Mesodermal cell (in vitro differentiated cells): ENCODE measurements at regions not wholly inside any gene's neighbourhood (a gene's known extent, or its start where the extent isn't known, plus 50 kb on each side); places are given as distances from the start of the nearest gene placed in this dataset.

Experiments used
- H3K27ac ChIP-seq: 2 replicates; pipeline ENCODE4 v1.7.0; 2013; ENCODE audit warnings: mild to moderate bottlenecking, low read depth, low read length, moderate library complexity; ENCODE audit not compliant: severe bottlenecking
- H3K36me3 ChIP-seq: 2 replicates; pipeline ENCODE4 v1.7.1; 2013; ENCODE audit warnings: mild to moderate bottlenecking, low read length, moderate library complexity; ENCODE audit not compliant: control insufficient read depth, insufficient read depth
- H3K4me1 ChIP-seq: one replicate; pipeline ENCODE4 v1.7.1; 2013; ENCODE audit warnings: mild to moderate bottlenecking, low read length; ENCODE audit not compliant: insufficient read depth, control insufficient read depth, poor library complexity, severe bottlenecking
- H3K4me3 ChIP-seq: 2 replicates; pipeline ENCODE4 v1.7.0; 2013; ENCODE audit warnings: low read length, control low read depth, mild to moderate bottlenecking; ENCODE audit not compliant: insufficient read depth, poor library complexity, severe bottlenecking; ENCODE audit errors: extremely low read depth
- H3K9me3 ChIP-seq: 2 replicates; pipeline ENCODE4 v1.7.1; 2013; ENCODE audit warnings: mild to moderate bottlenecking, low read length, moderate library complexity; ENCODE audit not compliant: control insufficient read depth
- WGBS, 2 experiments: methylation state at CpG; one replicate each; pipeline ENCODE4 v1.1.5; 2013; ENCODE audit warnings: missing lambda C conversion rate in 2 of 2; ENCODE audit not compliant: insufficient coverage in 2 of 2; 5-methylcytosine and 5-hydroxymethylcytosine counted together

GRCh38 chr5:28269978-28270377 is 1231.6 kb upstream of the CDH9 start:
- Histone ChIP-seq H3K9me3 (no peaks in the 10 kb centered on the region), H3K27ac (no peak overlapping the region)
- WGBS, 2 experiments = 90 to 96% methylated on average over 4 of the region's 5 CpGs

DNA sequence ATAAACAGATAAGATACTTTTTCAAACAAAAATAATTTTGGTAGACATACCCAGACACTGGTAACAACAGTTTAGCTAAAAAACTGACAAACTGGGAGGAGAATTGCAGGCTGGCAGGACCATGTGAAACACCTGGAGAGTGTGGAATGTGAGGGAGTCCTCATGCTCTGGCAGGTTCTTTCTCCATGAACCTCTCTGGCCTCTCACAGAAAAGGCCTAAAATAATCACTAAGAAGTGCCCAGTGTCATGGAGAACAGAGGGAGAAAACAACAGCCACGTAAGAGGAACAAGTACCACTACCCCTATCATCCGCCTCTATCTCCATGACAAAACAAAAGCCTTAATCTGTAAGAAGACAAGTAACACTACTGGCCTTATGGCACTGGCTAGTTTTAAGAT is 1227.5 kb upstream of the CDH9 start:
- Histone ChIP-seq H3K4me3 (no peak overlapping the region), H3K9me3 (no peaks in the 10 kb centered on the region), H3K27ac (no peak overlapping the region), H3K4me1 (no peaks in the 10 kb centered on the region), H3K36me3 (no peaks in the 10 kb centered on the region)
- WGBS, 2 experiments = no CpG with 5 or more reads among the region's 2 CpGs

More at GRCh38 chr5:28269978-28270377, 1231.6 kb upstream of the CDH9 start:
- Histone ChIP-seq H3K36me3 (no peaks in the 10 kb centered on the region), H3K4me3 (no peak overlapping the region), H3K4me1 (no peaks in the 10 kb centered on the region)

DNA sequence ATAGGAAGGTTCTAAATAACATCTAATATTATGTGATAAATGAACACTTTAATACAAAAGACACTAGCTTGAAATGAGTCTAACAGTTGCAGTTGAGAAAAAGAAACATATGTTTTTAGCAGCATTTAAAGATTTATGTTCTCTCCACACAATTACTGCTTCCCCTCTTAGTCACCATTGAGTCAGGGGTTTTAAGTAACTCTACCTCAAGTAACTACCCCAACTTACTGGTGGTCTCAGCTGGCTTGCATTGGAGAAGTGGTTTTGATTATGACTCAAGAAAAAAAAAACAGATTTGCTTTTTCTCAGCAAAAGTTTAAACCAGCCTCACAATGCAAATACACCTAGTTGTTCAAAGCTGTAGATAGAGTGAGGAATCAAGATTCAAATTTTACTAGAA is 1216.5 kb upstream of the CDH9 start:
- no peaks in the 10 kb centered on the region for H3K36me3 ChIP-seq

DNA sequence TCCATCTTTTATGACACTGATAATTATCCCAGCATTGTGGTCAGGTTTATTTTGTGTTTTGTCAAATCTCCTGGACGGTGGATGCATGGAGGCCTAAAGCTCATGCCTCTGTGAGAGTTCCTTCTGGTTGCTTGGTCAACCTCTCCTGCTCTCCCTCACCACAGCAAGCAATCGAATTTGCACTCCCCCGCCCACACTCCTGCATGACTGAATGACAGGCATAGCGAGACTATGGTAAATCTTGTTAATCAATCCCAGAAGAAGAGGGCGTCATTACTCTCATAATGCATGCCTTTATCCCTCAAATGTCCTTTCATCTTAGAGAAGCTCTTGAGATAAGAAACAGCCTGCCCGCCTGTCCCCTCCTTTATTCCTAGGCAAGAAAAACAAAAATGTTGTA is 1215.0 kb upstream of the CDH9 start:
- Histone ChIP-seq H3K36me3 (no peaks in the 10 kb centered on the region), H3K9me3 (no peaks in the 10 kb centered on the region), H3K4me1 (no peaks in the 10 kb centered on the region), H3K4me3 (no peak overlapping the region), H3K27ac (no peak overlapping the region)
- WGBS, 2 experiments = 47 to 67% methylated on average over 1 to 3 of the region's 6 CpGs

More for the DNA sequence above, 1216.5 kb upstream of the CDH9 start:
- Histone ChIP-seq H3K9me3 (no peaks in the 10 kb centered on the region), H3K4me3 (no peak overlapping the region), H3K27ac (no peak overlapping the region), H3K4me1 (no peaks in the 10 kb centered on the region)

- no peak overlapping the region for H3K27ac ChIP-seq
- WGBS, 2 experiments = 93 to 95% methylated on average over 2 to 4 of the region's 5 CpGs
- H3K36me3 ChIP-seq = no peaks in the 10 kb centered on the region
- H3K4me1 ChIP-seq = no peaks in the 10 kb centered on the region
- no peak overlapping the region for H3K4me3 ChIP-seq
- no peaks in the 10 kb centered on the region for H3K9me3 ChIP-seq
Observed at GRCh38 chr5:28249771-28250415, 1211.5 kb upstream of the CDH9 start.

DNA sequence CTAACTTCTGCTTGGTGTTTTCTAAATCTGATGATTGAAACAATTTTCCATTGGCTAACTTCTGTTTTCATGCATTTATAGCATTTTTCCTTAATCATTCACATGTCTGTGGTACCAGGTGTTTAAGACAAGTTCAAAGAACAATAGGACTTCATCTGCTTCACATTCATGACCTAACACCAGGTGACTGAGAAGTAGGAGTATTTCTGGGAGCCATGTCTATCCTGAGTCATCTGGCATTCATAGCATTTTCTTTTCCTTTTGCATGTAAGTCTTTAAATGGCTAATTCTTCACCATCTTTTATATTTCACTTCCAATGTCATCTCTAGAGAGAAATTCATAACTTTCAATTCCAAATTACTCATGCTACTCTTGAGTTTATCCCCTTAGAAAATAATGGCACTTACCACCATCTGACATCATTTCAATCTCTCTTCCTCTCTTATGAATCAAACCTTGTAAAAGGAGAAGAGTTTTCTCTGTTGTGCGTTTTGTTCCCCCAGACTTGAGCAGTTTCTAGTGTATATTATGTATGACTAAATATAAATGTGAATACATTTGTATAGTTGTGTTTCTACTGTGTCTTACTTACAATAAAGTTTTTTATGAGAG is 1196.1 kb upstream of the CDH9 start:
- Histone ChIP-seq H3K4me1 (no peaks in the 10 kb centered on the region), H3K9me3 (no peaks in the 10 kb centered on the region), H3K36me3 (no peaks in the 10 kb centered on the region), H3K27ac (no peak overlapping the region), H3K4me3 (no peak overlapping the region)
- no CpG with 5 or more reads among the region's 1 CpG for WGBS, 2 experiments

GRCh38 chr5:28226407-28226806 is 1188.0 kb upstream of the CDH9 start:
- Histone ChIP-seq H3K36me3 (no peaks in the 10 kb centered on the region), H3K9me3 (no peaks in the 10 kb centered on the region), H3K27ac (no peak overlapping the region), H3K4me1 (no peaks in the 10 kb centered on the region), H3K4me3 (no peak overlapping the region)
- 80 to 100% methylated on average over 1 of the region's 3 CpGs for WGBS, 2 experiments

GRCh38 chr5:28219539-28219938 is 1181.2 kb upstream of the CDH9 start:
- no peaks in the 10 kb centered on the region for H3K36me3 ChIP-seq
- no peak overlapping the region for H3K27ac ChIP-seq
- no peaks in the 10 kb centered on the region for H3K4me1 ChIP-seq
- H3K4me3 ChIP-seq = no peak overlapping the region
- H3K9me3 ChIP-seq = no peaks in the 10 kb centered on the region

DNA sequence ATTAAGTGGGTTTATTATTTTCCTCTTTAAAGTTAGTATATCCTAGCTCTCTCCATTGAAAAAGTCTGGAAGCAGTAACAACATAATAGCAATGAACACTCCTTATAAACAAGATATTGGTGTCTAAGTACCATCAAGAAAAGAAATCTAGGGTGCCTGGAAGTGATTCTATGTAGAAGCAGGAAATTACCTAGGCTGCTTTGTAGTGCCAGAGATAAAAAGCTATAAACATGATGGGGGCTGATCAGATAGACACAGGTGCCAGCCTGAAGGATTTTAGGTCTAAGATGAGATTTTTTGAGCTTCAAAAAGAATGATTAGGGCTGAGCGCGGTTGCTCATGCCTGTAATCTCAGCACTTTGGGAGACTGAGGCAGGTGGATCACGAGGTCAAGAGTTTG is 1179.3 kb upstream of the CDH9 start:
- H3K4me1 ChIP-seq = no peaks in the 10 kb centered on the region
- no peak overlapping the region for H3K27ac ChIP-seq
- H3K4me3 ChIP-seq = no peak overlapping the region
- H3K36me3 ChIP-seq = no peaks in the 10 kb centered on the region
- WGBS, 2 experiments = 95% methylated on average over 2 of the region's 3 CpGs; no CpG with 5 or more reads in 1 of the 2 experiments
- H3K9me3 ChIP-seq = no peaks in the 10 kb centered on the region

GRCh38 chr5:28216939-28217360 is 1178.6 kb upstream of the CDH9 start:
- Histone ChIP-seq H3K36me3 (no peaks in the 10 kb centered on the region), H3K27ac (no peak overlapping the region), H3K4me1 (no peaks in the 10 kb centered on the region), H3K9me3 (no peaks in the 10 kb centered on the region), H3K4me3 (no peak overlapping the region)
- WGBS, 2 experiments = 100% methylated on average over 1 of the region's 2 CpGs; no CpG with 5 or more reads in 1 of the 2 experiments

- H3K4me1 ChIP-seq = no peaks in the 10 kb centered on the region
- H3K27ac ChIP-seq = no peak overlapping the region
- H3K9me3 ChIP-seq = no peaks in the 10 kb centered on the region
- H3K36me3 ChIP-seq = no peaks in the 10 kb centered on the region
- no peak overlapping the region for H3K4me3 ChIP-seq
Observed at GRCh38 chr5:28215091-28215490, 1176.7 kb upstream of the CDH9 start.
